Caco-2 (cell line): ENCODE measurements at regions not wholly inside any gene's neighbourhood (a gene's known extent, or its start where the extent isn't known, plus 50 kb on each side); places are given as distances from the start of the nearest gene placed in this dataset.

Experiments used
- BruUV-seq: library from RNA; stranded (reverse); fragments of 400-500 nt; replicated peaks from 2 replicates; lab custom pipeline; 2021; lab: Mats Ljungman, UMichigan
- CTCF ChIA-PET: fragments of 300-600 bp; sonication (Branson Sonifier 250); formaldehyde crosslinking; loops from one replicate; lab custom pipeline; 2022; ENCODE audit warnings: antibody characterized with exemption; lab: Charles Lee
- POLR2A ChIA-PET: fragments of 300-600 bp; sonication (Branson Sonifier 250); formaldehyde crosslinking; loops from one replicate; lab custom pipeline; 2022; ENCODE audit warnings: antibody characterized with exemption; lab: Charles Lee
- DNase-seq, 2 experiments: peaks; one replicate each; pipeline versions ENCODE4 v3.0.0 to v3.0.0-alpha.2; 2020 to 2022
- H3K27me3 ChIP-seq: replicated peaks from 2 replicates; pipeline ENCODE4 v1.6.0; 2011; ENCODE audit warnings: low read length; ENCODE audit not compliant: control insufficient read depth, insufficient read depth
- H3K36me3 ChIP-seq: 2 replicates; pipeline ENCODE4 v1.5.1; 2011; ENCODE audit warnings: low read length; ENCODE audit not compliant: control insufficient read depth, insufficient read depth
- H3K4me1 ChIP-seq: fragments of 250-450 bp; sonication (Bioruptor Pico); 2 replicates; pipeline ENCODE4 v1.5.1; 2020; ENCODE audit warnings: mild to moderate bottlenecking
- H3K4me3 ChIP-seq: 2 replicates; pipeline ENCODE4 v1.5.1; 2011; ENCODE audit warnings: low read depth, mild to moderate bottlenecking, control low read depth, low read length
- H3K9me3 ChIP-seq: fragments of 250-450 bp; sonication (Bioruptor Pico); 2 replicates; pipeline ENCODE4 v1.5.1; 2020; ENCODE audit warnings: mild to moderate bottlenecking, moderate library complexity
- H3K27ac Mint-ChIP-seq: one replicate; pipeline ENCODE4 v1.8.0; 2022; ENCODE audit warnings: mixed read lengths; ENCODE audit not compliant: unreplicated experiment
- H3K27me3 Mint-ChIP-seq: one replicate; pipeline ENCODE4 v1.8.0; 2022; ENCODE audit warnings: mixed read lengths; ENCODE audit not compliant: insufficient read depth, unreplicated experiment
- H3K36me3 Mint-ChIP-seq: one replicate; pipeline ENCODE4 v1.8.0; 2022; ENCODE audit warnings: mild to moderate bottlenecking, mixed read lengths; ENCODE audit not compliant: insufficient read depth, unreplicated experiment
- H3K4me1 Mint-ChIP-seq: one replicate; pipeline ENCODE4 v1.8.0; 2022; ENCODE audit warnings: low read depth, mixed read lengths; ENCODE audit not compliant: unreplicated experiment
- H3K4me3 Mint-ChIP-seq: one replicate; pipeline ENCODE4 v1.8.0; 2022; ENCODE audit warnings: mild to moderate bottlenecking, moderate library complexity, mixed read lengths; ENCODE audit not compliant: unreplicated experiment
- H3K9me3 Mint-ChIP-seq: one replicate; pipeline ENCODE4 v1.8.0; 2022; ENCODE audit warnings: mixed read lengths; ENCODE audit not compliant: unreplicated experiment
- intact Hi-C: fragments of 100-400 bp; cut with micrococcal nuclease; formaldehyde crosslinking; loops from one replicate; pipeline ENCODE4 v1.10.0; 2022; ENCODE audit not compliant: unreplicated experiment
- TF ChIP-seq, protein P1 (sequence below), 2 experiments: fragments of 200-600 bp in 1 of 2; IDR thresholded peaks; 1 replicate in 1 of 2; 2 replicates in 1 of 2; pipeline versions ENCODE4 v1.5.1 to v1.8.0; 2011 to 2022; ENCODE audit warnings: antibody characterized with exemption in 1 of 2, control low read depth in 1 of 2, inconsistent platforms in 1 of 2, low read depth in 1 of 2, low read length in 1 of 2, mild to moderate bottlenecking in 1 of 2, moderate library complexity in 1 of 2; ENCODE audit not compliant: insufficient read depth in 1 of 2, severe bottlenecking in 1 of 2, unreplicated experiment in 1 of 2

DNA sequence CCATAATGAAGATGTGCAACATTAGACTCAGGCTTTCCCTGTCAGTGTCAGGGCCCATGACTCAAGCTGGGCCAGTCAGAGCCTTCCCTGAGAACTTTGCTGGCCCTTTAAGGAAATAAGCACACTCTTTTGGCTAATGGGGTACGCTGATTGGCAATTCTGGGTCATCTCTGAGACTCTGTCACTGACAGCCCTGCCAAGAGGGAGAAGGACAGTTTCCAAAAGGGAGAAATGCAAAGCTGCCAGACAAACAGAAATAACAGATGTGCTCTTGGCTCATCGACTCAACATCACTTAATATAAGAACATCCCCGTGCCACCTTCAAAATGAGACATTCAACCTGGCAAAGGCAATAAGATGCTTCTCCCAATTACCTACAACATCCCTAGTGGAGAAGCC is 491.9 kb upstream of the PROK2 start:
- peaks cover 9% of the 10 kb centered on the region for H3K27me3 Mint-ChIP-seq
- no peaks in the 10 kb centered on the region for H3K9me3 Mint-ChIP-seq
- no TSS peak for BruUV-seq
- H3K4me1 ChIP-seq = peaks cover 5% of the 10 kb centered on the region; the same call in 1 of the 2 replicates
- no peaks in the 10 kb centered on the region for H3K36me3 Mint-ChIP-seq
- H3K27me3 ChIP-seq = no peaks in the 10 kb centered on the region
- TF ChIP-seq, protein P1, sequence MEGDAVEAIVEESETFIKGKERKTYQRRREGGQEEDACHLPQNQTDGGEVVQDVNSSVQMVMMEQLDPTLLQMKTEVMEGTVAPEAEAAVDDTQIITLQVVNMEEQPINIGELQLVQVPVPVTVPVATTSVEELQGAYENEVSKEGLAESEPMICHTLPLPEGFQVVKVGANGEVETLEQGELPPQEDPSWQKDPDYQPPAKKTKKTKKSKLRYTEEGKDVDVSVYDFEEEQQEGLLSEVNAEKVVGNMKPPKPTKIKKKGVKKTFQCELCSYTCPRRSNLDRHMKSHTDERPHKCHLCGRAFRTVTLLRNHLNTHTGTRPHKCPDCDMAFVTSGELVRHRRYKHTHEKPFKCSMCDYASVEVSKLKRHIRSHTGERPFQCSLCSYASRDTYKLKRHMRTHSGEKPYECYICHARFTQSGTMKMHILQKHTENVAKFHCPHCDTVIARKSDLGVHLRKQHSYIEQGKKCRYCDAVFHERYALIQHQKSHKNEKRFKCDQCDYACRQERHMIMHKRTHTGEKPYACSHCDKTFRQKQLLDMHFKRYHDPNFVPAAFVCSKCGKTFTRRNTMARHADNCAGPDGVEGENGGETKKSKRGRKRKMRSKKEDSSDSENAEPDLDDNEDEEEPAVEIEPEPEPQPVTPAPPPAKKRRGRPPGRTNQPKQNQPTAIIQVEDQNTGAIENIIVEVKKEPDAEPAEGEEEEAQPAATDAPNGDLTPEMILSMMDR (IDR thresholded peaks at IDR 0.05; ENCODE audit: insufficient read depth in 1 of 2, low read depth in 1 of 2, low read length in 1 of 2, severe bottlenecking in 1 of 2, unreplicated experiment in 1 of 2) = no peak
- H3K4me3 ChIP-seq = no peak overlapping the region
- no peak overlapping the region for H3K27ac Mint-ChIP-seq
- DNase-seq = no peak
- H3K36me3 ChIP-seq = no peaks in the 10 kb centered on the region
- CTCF ChIA-PET = no interaction called here
- H3K4me1 Mint-ChIP-seq = peaks cover 6% of the 10 kb centered on the region
- POLR2A ChIA-PET = no interaction called here
- H3K9me3 ChIP-seq = no peaks in the 10 kb centered on the region
- no peak overlapping the region for H3K4me3 Mint-ChIP-seq
- intact Hi-C loops = loop anchor here (10.0 kb wide), 1 partner anchor 548 kb away; no protein-coding TSS in a partner anchor

DNA sequence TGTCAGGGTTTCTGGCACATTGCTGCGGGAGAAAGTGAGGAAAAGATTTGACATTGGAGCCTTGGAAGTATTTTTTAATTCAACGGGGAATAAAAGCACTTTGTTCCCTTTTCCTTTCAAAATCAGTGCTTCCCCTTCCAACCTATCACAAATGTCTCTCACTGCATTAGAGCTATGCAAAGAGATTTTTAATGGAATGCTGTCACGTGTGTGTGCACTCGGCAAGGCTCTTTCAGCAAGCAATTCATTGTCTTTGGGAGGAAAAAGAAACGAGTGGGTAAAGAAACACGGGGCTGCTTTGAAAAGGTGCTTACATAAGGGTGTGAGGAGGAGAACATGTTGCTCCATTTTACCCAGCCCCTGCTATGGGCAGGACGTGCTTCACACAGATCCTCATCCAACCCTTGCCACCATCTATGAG is 490.4 kb upstream of the PROK2 start:
- H3K9me3 Mint-ChIP-seq = no peaks in the 10 kb centered on the region
- POLR2A ChIA-PET = no interaction called here
- no peaks in the 10 kb centered on the region for H3K36me3 ChIP-seq
- H3K27me3 ChIP-seq = no peaks in the 10 kb centered on the region
- H3K27me3 Mint-ChIP-seq = peaks cover 5% of the 10 kb centered on the region
- DNase-seq = no peak
- CTCF ChIA-PET = no interaction called here
- intact Hi-C loops = loop anchor here (10.0 kb wide), 1 partner anchor 549 kb away; no protein-coding TSS in a partner anchor
- peaks cover 7% of the 10 kb centered on the region for H3K4me1 Mint-ChIP-seq
- H3K4me3 Mint-ChIP-seq = no peak overlapping the region
- H3K4me3 ChIP-seq = no peak overlapping the region
- H3K27ac Mint-ChIP-seq = no peak overlapping the region
- TF ChIP-seq, protein P1 (IDR thresholded peaks at IDR 0.05; ENCODE audit: insufficient read depth in 1 of 2, low read depth in 1 of 2, low read length in 1 of 2, severe bottlenecking in 1 of 2, unreplicated experiment in 1 of 2) = no peak
- H3K36me3 Mint-ChIP-seq = no peaks in the 10 kb centered on the region
- peaks cover 5% of the 10 kb centered on the region for H3K4me1 ChIP-seq
- BruUV-seq = no TSS peak
- no peaks in the 10 kb centered on the region for H3K9me3 ChIP-seq

GRCh38 chr3:72274493-72275330 is 489.8 kb upstream of the PROK2 start:
- H3K9me3 Mint-ChIP-seq = no peaks in the 10 kb centered on the region
- no peak overlapping the region for H3K4me3 Mint-ChIP-seq
- H3K4me3 ChIP-seq = no peak overlapping the region
- CTCF ChIA-PET = no interaction called here
- peaks cover 3% of the 10 kb centered on the region for H3K27me3 Mint-ChIP-seq
- POLR2A ChIA-PET = no interaction called here
- H3K9me3 ChIP-seq = no peaks in the 10 kb centered on the region
- no peaks in the 10 kb centered on the region for H3K27me3 ChIP-seq
- no peaks in the 10 kb centered on the region for H3K36me3 Mint-ChIP-seq
- no TSS peak for BruUV-seq
- H3K4me1 ChIP-seq = peaks cover 11% of the 10 kb centered on the region
- TF ChIP-seq, protein P1 (IDR thresholded peaks at IDR 0.05; ENCODE audit: insufficient read depth in 1 of 2, low read depth in 1 of 2, low read length in 1 of 2, severe bottlenecking in 1 of 2, unreplicated experiment in 1 of 2) = no peak
- no peak overlapping the region for H3K27ac Mint-ChIP-seq
- DNase-seq = no peak
- H3K36me3 ChIP-seq = no peaks in the 10 kb centered on the region
- intact Hi-C loops = loop anchor here (10.0 kb wide), 1 partner anchor 550 kb away; no protein-coding TSS in a partner anchor
- peaks cover 13% of the 10 kb centered on the region for H3K4me1 Mint-ChIP-seq
